HEK293 (cell line): ENCODE measurements at regions not wholly inside any gene's neighbourhood (a gene's known extent, or its start where the extent isn't known, plus 50 kb on each side); places are given as distances from the start of the nearest gene placed in this dataset.

Experiments used
- CTCF ChIA-PET: fragments of 350-600 bp; formaldehyde crosslinking; extraction: SDS; loops from one replicate; lab custom pipeline; 2021; ENCODE audit warnings: antibody characterized with exemption; lab: Yijun Ruan, JAX
- POLR2A ChIA-PET: fragments of 300-600 bp; formaldehyde crosslinking; extraction: SDS; loops from one replicate; lab custom pipeline; 2020; ENCODE audit warnings: antibody characterized with exemption, inconsistent platforms; lab: Yijun Ruan, JAX
- H3K27ac ChIP-seq: fragments of 200-500 bp; sonication (Bioruptor generic); 2 replicates; pipeline ENCODE4 v1.5.1; 2014; ENCODE audit warnings: low read depth, low read length, control low read depth, inconsistent platforms; ENCODE audit errors: extremely low read depth
- H3K36me3 ChIP-seq, 2 experiments: fragments of 200-500 bp in 1 of 2; sonication (Bioruptor generic) in 1 of 2; 1 replicate in 1 of 2; 2 replicates in 1 of 2; pipeline ENCODE4 v1.5.1; 2014 to 2017; ENCODE audit warnings: inconsistent platforms in 2 of 2, low read length in 2 of 2; ENCODE audit not compliant: control insufficient read depth in 2 of 2, insufficient read depth in 1 of 2
- H3K4me1 ChIP-seq: fragments of 200-500 bp; sonication (Bioruptor generic); 2 replicates; pipeline ENCODE4 v1.5.1; 2014; ENCODE audit warnings: mild to moderate bottlenecking, low read length, inconsistent platforms; ENCODE audit not compliant: control insufficient read depth, insufficient read depth
- H3K4me3 ChIP-seq: 2 replicates; pipeline ENCODE4 v1.5.1; 2011; ENCODE audit warnings: low read depth, mild to moderate bottlenecking, control low read depth, low read length, moderate library complexity
- H3K9me3 ChIP-seq: fragments of 200-500 bp; sonication (Bioruptor generic); 2 replicates; pipeline ENCODE4 v1.5.1; 2014; ENCODE audit warnings: low read depth, low read length, inconsistent platforms; ENCODE audit not compliant: control insufficient read depth, insufficient read depth
- KLF1 ChIP-seq: fragments of 450-650 bp; formaldehyde crosslinking; IDR thresholded peaks from 2 replicates; pipeline ENCODE4 v1.5.1; 2016; ENCODE audit warnings: missing biosample characterization, missing genetic modification characterization
- MEIS1 ChIP-seq: sonication (generic); formaldehyde crosslinking; IDR thresholded peaks from 2 replicates; pipeline ENCODE4 v1.8.1; 2022; ENCODE audit warnings: missing genetic modification reagents, mild to moderate bottlenecking, borderline replicate concordance
- RBAK ChIP-seq: fragments of 450-650 bp; formaldehyde crosslinking; IDR thresholded peaks from 2 replicates; pipeline ENCODE4 v1.5.1; 2016; ENCODE audit warnings: missing biosample characterization, missing genetic modification characterization
- SCRT2 ChIP-seq: fragments of 450-650 bp; formaldehyde crosslinking; IDR thresholded peaks from 2 replicates; pipeline ENCODE4 v1.5.1; 2016; ENCODE audit warnings: missing biosample characterization, missing genetic modification characterization
- SP2 ChIP-seq: fragments of 450-650 bp; formaldehyde crosslinking; IDR thresholded peaks from 2 replicates; pipeline ENCODE4 v1.5.1; 2016; ENCODE audit warnings: missing biosample characterization, missing genetic modification characterization
- TCF7L2 ChIP-seq: IDR thresholded peaks from 2 replicates; pipeline ENCODE4 v1.6.1; 2011; ENCODE audit warnings: low read depth, mild to moderate bottlenecking, inconsistent platforms, low read length, moderate library complexity, borderline replicate concordance
- WT1 ChIP-seq: fragments of 450-650 bp; formaldehyde crosslinking; IDR thresholded peaks from 2 replicates; pipeline ENCODE4 v1.5.1; 2016; ENCODE audit warnings: missing biosample characterization, missing genetic modification characterization
- ZNF133 ChIP-seq: fragments of 450-650 bp; formaldehyde crosslinking; IDR thresholded peaks from 2 replicates; pipeline ENCODE4 v1.5.1; 2016; ENCODE audit warnings: missing biosample characterization, missing genetic modification characterization
- ZNF19 ChIP-seq: fragments of 450-650 bp; formaldehyde crosslinking; IDR thresholded peaks from 2 replicates; pipeline ENCODE4; 2016; ENCODE audit warnings: missing biosample characterization, missing genetic modification characterization, low read depth
- ZNF2 ChIP-seq: fragments of 450-650 bp; formaldehyde crosslinking; IDR thresholded peaks from 2 replicates; pipeline ENCODE4 v1.5.1; 2016; ENCODE audit warnings: missing biosample characterization, missing genetic modification characterization
- ZNF214 ChIP-seq: fragments of 450-650 bp; formaldehyde crosslinking; IDR thresholded peaks from 2 replicates; pipeline ENCODE4 v1.5.1; 2017; ENCODE audit warnings: missing biosample characterization, mild to moderate bottlenecking, missing genetic modification characterization, borderline replicate concordance
- ZNF239 ChIP-seq: fragments of 450-650 bp; formaldehyde crosslinking; IDR thresholded peaks from 2 replicates; pipeline ENCODE4 v1.5.1; 2016; ENCODE audit warnings: missing biosample characterization, missing genetic modification characterization
- ZNF24 ChIP-seq: fragments of 450-650 bp; formaldehyde crosslinking; IDR thresholded peaks from 2 replicates; pipeline ENCODE4 v1.5.1; 2016; ENCODE audit warnings: missing biosample characterization, missing genetic modification characterization
- ZNF37A ChIP-seq: fragments of 450-650 bp; IDR thresholded peaks from 2 replicates; pipeline ENCODE4 v1.5.1; 2018; ENCODE audit warnings: missing biosample characterization, missing genetic modification characterization
- ZNF449 ChIP-seq: fragments of 450-650 bp; formaldehyde crosslinking; IDR thresholded peaks from 2 replicates; pipeline ENCODE4 v1.5.1; 2017; ENCODE audit warnings: missing biosample characterization, mild to moderate bottlenecking, missing genetic modification characterization, moderate library complexity
- ZNF518A ChIP-seq: fragments of 450-650 bp; formaldehyde crosslinking; conservative IDR thresholded peaks from 2 replicates; pipeline ENCODE4 v1.5.1; 2016; ENCODE audit warnings: low read depth, missing biosample characterization, missing genetic modification characterization
- ZNF692 ChIP-seq: fragments of 450-650 bp; formaldehyde crosslinking; IDR thresholded peaks from 2 replicates; pipeline ENCODE4 v1.5.1; 2016; ENCODE audit warnings: missing biosample characterization, missing genetic modification characterization
- ZNF747 ChIP-seq: fragments of 450-650 bp; formaldehyde crosslinking; IDR thresholded peaks from 2 replicates; pipeline ENCODE4 v1.5.1; 2016; ENCODE audit warnings: missing biosample characterization, missing genetic modification characterization
- TF ChIP-seq, protein P1 (sequence below): fragments of 450-650 bp; formaldehyde crosslinking; IDR thresholded peaks from 2 replicates; pipeline ENCODE4 v1.5.1; 2016; ENCODE audit warnings: missing biosample characterization, missing genetic modification characterization
- TF ChIP-seq, protein P2 (sequence below): fragments of 450-650 bp; formaldehyde crosslinking; IDR thresholded peaks from 2 replicates; pipeline ENCODE4 v1.5.1; 2016; ENCODE audit warnings: missing biosample characterization, missing genetic modification characterization

GRCh38 chr17:54282886-54283285 lies 460.2 kb downstream of the KIF2B start:
- TF ChIP-seq SP2 (tag by site-specific recombination) = no peak
- TF ChIP-seq ZNF692 = no peak
- TF ChIP-seq ZNF133 (tag by site-specific recombination) = no peak
- TF ChIP-seq TCF7L2 = no peak
- no peak for TF ChIP-seq ZNF19
- Histone ChIP-seq H3K4me3 (no peak overlapping the region), H3K9me3 (no peaks in the 10 kb centered on the region), H3K27ac (no peak overlapping the region), H3K4me1 (no peaks in the 10 kb centered on the region), H3K36me3 (no peaks in the 10 kb centered on the region)
- POLR2A ChIA-PET = no interaction called here
- CTCF ChIA-PET = no interaction called here

DNA sequence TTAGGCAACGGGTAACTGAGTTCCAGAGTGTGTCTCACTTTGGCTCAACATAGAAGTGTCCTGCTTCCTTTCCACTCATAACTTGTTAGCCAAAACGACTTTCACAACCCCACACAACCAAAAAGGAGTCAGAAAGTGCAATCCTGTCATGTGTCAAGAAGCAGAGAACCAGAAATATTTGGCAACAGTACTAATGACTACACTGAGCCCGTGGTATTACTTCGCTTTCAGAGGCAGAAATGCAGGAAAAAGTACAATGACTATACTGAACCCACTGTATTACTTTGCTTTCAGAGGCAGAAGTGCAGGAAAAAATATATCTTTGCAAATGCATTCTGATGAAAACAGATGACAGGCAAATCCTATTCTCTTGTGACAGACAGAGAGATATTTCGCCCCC lies 484.6 kb downstream of the KIF2B start:
- TF ChIP-seq ZNF518A (tag by site-specific recombination) (no peak), ZNF2 (tag by site-specific recombination) (no peak), MEIS1 (CRISPR knock-in tag) (no peak)
- TF ChIP-seq, protein P1, sequence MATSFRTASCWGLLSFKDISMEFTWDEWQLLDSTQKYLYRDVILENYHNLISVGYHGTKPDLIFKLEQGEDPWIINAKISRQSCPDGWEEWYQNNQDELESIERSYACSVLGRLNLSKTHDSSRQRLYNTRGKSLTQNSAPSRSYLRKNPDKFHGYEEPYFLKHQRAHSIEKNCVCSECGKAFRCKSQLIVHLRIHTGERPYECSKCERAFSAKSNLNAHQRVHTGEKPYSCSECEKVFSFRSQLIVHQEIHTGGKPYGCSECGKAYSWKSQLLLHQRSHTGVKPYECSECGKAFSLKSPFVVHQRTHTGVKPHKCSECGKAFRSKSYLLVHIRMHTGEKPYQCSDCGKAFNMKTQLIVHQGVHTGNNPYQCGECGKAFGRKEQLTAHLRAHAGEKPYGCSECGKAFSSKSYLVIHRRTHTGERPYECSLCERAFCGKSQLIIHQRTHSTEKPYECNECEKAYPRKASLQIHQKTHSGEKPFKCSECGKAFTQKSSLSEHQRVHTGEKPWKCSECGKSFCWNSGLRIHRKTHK = no peak
- Histone ChIP-seq H3K9me3 (no peaks in the 10 kb centered on the region), H3K27ac (no peak overlapping the region), H3K4me1 (no peaks in the 10 kb centered on the region), H3K4me3 (no peak overlapping the region), H3K36me3 (no peaks in the 10 kb centered on the region)
- POLR2A ChIA-PET = no interaction called here
- CTCF ChIA-PET = no interaction called here

GRCh38 chr17:54324813-54325212 lies 502.1 kb downstream of the KIF2B start:
- ChIA-PET POLR2A (no interaction called here), CTCF (no interaction called here)
- no peak overlapping the region for H3K27ac ChIP-seq
- H3K4me1 ChIP-seq = no peaks in the 10 kb centered on the region
- no peaks in the 10 kb centered on the region for H3K36me3 ChIP-seq
- TF ChIP-seq ZNF24 (tag by site-specific recombination) (no peak), SCRT2 (tag by site-specific recombination) (no peak), WT1 (tag by site-specific recombination) (no peak), ZNF37A (tag by site-specific recombination) (no peak), ZNF239 (tag by site-specific recombination) (no peak), ZNF214 (tag by site-specific recombination) (no peak), ZNF747 (no peak), KLF1 (tag by site-specific recombination) (no peak), RBAK (no peak), ZNF449 (tag by site-specific recombination) (no peak)
- TF ChIP-seq, protein P2, sequence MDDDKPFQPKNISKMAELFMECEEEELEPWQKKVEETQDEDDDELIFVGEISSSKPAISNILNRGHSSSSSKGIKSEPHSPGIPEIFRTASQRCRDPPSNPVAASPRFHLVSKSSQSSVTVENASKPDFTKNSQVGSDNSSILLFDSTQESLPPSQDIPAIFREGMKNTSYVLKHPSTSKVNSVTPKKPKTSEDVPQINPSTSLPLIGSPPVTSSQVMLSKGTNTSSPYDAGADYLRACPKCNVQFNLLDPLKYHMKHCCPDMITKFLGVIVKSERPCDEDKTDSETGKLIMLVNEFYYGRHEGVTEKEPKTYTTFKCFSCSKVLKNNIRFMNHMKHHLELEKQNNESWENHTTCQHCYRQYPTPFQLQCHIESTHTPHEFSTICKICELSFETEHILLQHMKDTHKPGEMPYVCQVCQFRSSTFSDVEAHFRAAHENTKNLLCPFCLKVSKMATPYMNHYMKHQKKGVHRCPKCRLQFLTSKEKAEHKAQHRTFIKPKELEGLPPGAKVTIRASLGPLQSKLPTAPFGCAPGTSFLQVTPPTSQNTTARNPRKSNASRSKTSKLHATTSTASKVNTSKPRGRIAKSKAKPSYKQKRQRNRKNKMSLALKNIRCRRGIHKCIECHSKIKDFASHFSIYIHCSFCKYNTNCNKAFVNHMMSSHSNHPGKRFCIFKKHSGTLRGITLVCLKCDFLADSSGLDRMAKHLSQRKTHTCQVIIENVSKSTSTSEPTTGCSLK = no peak
- H3K4me3 ChIP-seq = no peak overlapping the region
- no peaks in the 10 kb centered on the region for H3K9me3 ChIP-seq
